ENCODE measurements at regions not wholly inside any gene's neighbourhood (a gene's known extent, or its start where the extent isn't known, plus 50 kb on each side); places are given as distances from the start of the nearest gene placed in this dataset.

DNA sequence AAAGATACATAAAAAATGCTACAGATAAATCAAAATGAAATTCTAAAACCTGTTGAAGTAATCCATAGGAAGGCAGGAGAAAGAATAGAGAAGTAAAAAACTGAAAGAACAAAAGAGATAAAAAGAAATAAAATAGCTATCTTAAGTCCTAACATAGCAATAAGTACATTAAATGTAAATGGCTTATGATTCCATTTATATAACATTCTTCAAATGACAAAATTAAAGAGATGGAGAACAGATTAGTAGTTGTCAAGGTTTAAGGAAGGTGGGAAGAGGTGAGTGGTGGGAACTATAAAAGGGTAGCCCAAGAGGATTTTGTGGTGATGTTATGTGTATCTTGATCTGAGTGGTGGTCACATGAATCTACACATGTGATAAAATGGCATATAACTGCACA is 254.8 kb downstream of the FAM76B start:
- TF ChIP-seq, protein P1, sequence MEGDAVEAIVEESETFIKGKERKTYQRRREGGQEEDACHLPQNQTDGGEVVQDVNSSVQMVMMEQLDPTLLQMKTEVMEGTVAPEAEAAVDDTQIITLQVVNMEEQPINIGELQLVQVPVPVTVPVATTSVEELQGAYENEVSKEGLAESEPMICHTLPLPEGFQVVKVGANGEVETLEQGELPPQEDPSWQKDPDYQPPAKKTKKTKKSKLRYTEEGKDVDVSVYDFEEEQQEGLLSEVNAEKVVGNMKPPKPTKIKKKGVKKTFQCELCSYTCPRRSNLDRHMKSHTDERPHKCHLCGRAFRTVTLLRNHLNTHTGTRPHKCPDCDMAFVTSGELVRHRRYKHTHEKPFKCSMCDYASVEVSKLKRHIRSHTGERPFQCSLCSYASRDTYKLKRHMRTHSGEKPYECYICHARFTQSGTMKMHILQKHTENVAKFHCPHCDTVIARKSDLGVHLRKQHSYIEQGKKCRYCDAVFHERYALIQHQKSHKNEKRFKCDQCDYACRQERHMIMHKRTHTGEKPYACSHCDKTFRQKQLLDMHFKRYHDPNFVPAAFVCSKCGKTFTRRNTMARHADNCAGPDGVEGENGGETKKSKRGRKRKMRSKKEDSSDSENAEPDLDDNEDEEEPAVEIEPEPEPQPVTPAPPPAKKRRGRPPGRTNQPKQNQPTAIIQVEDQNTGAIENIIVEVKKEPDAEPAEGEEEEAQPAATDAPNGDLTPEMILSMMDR (IDR thresholded peaks at IDR 0.05; ENCODE audit: borderline replicate concordance, extremely low read depth, low read length, poor library complexity, severe bottlenecking), result no peak
- TF ChIP-seq EZH2 (IDR thresholded peaks at IDR 0.05; ENCODE audit: borderline replicate concordance, low read depth, low read length, severe bottlenecking), result no peak

All from DND-41 (cell line).